RWPE1 (cell line): ENCODE measurements at regions not wholly inside any gene's neighbourhood (a gene's known extent, or its start where the extent isn't known, plus 50 kb on each side); places are given as distances from the start of the nearest gene placed in this dataset.

Source experiments
- CTCF ChIA-PET: fragments of 350-600 bp; sonication (Branson Sonifier 250); formaldehyde crosslinking; extraction: SDS; loops from one replicate; lab custom pipeline; 2021; lab: Yijun Ruan, JAX
- POLR2A ChIA-PET: fragments of 400-600 bp; formaldehyde crosslinking; extraction: SDS; loops from one replicate; lab custom pipeline; 2020; ENCODE audit warnings: antibody characterized with exemption; ENCODE audit not compliant: low non-redundant PET; lab: Yijun Ruan, JAX
- DNase-seq: peaks from one replicate; pipeline ENCODE4 v3.0.0; 2012; ENCODE audit warnings: low spot score
- H3K27ac ChIP-seq: fragments of 450-650 bp; 2 replicates; pipeline ENCODE4 v1.5.1; 2017
- CTCF ChIP-seq: fragments of 450-650 bp; conservative IDR thresholded peaks from 2 replicates; pipeline ENCODE4 v1.5.1; 2017; ENCODE audit warnings: low read depth, mild to moderate bottlenecking

- no peak for DNase-seq
- ChIA-PET CTCF (interaction anchor here (1.3 kb wide), 1 partner anchor 12 kb away, joined by 5 read pairs; no protein-coding TSS in a partner anchor), POLR2A (interaction anchor here (0.6 kb wide), 1 partner anchor 9 kb away, joined by 3 read pairs; no protein-coding TSS in a partner anchor)
- TF ChIP-seq CTCF: no peak
- H3K27ac ChIP-seq: no peak overlapping the region
Measured at GRCh38 chr13:72505376-72505775, 222.1 kb downstream of the MZT1 start.

GRCh38 chr13:72504131-72504841 is 223.1 kb downstream of the MZT1 start:
- no peak for DNase-seq
- POLR2A ChIA-PET: no interaction called here
- CTCF ChIA-PET: interaction anchor here (1.3 kb wide), 1 partner anchor 14 kb away, joined by 5 read pairs; no protein-coding TSS in a partner anchor
- no peak overlapping the region for H3K27ac ChIP-seq
- TF ChIP-seq CTCF: no peak

- no peak overlapping the region for H3K27ac ChIP-seq
- POLR2A ChIA-PET: no interaction called here
- DNase-seq: no peak
- no peak for TF ChIP-seq CTCF
- CTCF ChIA-PET: no interaction called here
Measured at GRCh38 chr13:72500851-72501250, 226.6 kb downstream of the MZT1 start.

- no peak overlapping the region for H3K27ac ChIP-seq
- DNase-seq: no peak
- CTCF ChIA-PET: no interaction called here
- no peak for TF ChIP-seq CTCF
- POLR2A ChIA-PET: no interaction called here
Measured at GRCh38 chr13:72495681-72496080, 231.7 kb downstream of the MZT1 start.

- ChIA-PET CTCF (interaction anchor here (0.7 kb wide), 1 partner anchor 27 kb away, joined by 3 read pairs; no protein-coding TSS in a partner anchor), POLR2A (no interaction called here)
- TF ChIP-seq CTCF: no peak
- no peak overlapping the region for H3K27ac ChIP-seq
- no peak for DNase-seq
Measured at GRCh38 chr13:72489751-72490150, 237.7 kb downstream of the MZT1 start.

GRCh38 chr13:72473321-72473720 is 254.1 kb downstream of the MZT1 start:
- DNase-seq: no peak
- POLR2A ChIA-PET: no interaction called here
- no peak overlapping the region for H3K27ac ChIP-seq
- TF ChIP-seq CTCF: no peak
- CTCF ChIA-PET: no interaction called here
